OCI-M2 (cell line): ENCODE measurements at regions not wholly inside any gene's neighbourhood (a gene's known extent, or its start where the extent isn't known, plus 50 kb on each side); places are given as distances from the start of the nearest gene placed in this dataset.
"Not testable (repeated sequence)": the region's sequence is repeated elsewhere in the genome, so short reads cannot be mapped to it uniquely, and the experiment has no call there.

Experiments used
- DNase-seq: peaks from one replicate; lab custom pipeline; 2025; ENCODE audit not compliant: unreplicated experiment; lab: John Stamatoyannopoulos, UW

DNA sequence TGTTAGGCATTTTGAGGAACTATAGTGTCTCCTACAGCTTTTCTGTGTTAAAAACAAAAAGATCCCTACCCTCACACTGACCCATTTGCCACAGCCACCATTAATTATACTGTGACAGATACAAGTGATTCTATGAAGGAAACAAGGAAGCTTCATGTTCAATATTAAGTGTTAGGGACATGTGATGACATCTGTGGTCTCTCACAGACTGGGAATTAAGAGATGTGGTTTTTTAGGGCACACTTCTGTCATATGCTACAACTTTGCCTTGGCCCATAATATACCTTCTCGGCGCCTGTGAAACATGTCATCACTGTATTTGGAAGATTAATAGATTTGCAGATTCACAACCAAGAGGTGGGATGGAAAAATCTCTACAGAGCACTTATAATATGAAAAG lies 102.9 kb upstream of the TCF21 start:
- no peak for DNase-seq

DNA sequence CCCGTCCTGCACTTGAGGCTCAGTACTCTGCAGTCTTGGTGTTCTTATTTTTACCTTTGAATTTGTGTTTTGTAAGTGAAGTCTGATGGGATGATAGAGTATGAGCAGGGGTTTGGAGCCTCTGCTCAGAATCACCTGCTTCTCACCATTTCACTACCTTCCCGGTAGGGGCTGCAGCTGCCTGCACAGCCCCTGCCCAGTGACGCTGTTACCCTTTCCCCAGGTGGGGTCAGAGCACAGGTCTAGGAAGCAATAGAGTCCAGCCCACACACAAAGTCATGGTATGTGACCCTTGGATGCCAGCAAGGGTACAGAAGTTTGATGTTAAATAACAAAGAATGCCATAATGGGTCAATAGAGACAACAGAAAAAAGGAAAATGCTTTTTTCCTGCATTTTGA lies 101.8 kb upstream of the TCF21 start:
- DNase-seq: no peak

DNA sequence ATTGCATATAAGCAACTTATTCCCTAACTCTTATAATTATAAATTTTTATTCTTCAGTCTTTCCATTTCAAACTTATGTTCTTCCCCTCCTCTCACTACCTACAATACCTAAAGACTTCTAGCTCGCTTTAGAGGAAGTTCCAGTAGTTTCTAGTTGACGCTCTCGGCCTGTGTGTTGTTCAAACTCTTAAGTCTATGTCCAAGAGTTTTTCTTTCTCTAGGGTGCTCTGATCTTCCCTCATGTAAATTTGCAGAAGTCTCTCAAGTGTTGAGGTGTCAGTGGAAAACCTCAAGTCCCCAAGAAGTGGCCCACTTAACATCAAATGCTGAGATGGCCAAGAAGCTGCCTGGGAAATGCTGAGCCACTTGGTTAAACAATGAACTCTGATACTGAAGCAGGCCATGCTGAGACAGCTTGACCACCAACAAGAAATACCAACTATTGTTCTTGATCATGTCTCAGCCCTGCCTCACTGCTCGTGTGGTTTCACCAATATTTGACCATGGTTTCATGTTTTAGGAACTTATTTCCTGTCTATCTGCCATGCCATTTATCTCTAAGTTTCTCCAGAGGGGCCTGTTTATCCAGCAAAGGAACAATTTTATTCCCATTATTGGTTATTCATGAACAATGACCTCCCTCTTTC lies 100.9 kb upstream of the TCF21 start:
- no peak for DNase-seq

DNA sequence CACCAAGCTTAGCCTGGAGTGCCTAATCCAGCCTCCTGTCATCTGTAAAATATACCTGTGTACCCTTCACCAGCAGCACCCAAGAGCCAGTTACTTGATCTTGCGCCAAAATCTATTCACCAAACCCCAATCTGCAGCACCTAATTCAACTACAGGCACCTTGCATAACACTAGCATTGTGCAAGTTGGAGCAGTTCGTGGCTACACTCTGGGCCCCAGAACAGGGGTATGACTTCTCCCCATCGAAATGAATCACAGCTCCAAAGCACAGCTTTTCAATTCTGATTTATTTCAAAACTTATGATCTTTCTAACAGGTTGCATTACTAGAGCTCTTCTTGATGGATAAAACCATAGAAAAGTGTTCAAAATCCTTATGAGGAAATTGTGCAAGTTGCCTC lies 100.4 kb upstream of the TCF21 start:
- no peak for DNase-seq

DNA sequence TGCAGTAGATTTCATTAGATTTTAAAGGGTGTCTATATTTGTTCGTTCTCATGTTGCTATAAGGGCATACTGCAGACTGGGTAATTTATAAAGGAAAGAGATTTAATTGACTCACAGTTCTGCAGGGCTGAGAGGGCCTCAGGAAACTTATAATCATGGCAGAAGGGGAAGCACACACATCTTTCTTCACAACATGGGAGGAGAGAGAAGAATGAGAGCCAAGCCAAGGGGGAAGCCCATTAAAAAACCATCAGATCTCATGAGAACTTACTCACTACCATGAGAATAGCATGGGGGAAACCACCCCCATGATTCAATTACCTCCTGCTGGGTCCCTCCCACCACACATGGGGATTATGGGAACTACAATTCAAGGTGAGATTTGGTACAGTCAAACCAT lies 99.5 kb upstream of the TCF21 start:
- not testable (repeated sequence) for DNase-seq

DNA sequence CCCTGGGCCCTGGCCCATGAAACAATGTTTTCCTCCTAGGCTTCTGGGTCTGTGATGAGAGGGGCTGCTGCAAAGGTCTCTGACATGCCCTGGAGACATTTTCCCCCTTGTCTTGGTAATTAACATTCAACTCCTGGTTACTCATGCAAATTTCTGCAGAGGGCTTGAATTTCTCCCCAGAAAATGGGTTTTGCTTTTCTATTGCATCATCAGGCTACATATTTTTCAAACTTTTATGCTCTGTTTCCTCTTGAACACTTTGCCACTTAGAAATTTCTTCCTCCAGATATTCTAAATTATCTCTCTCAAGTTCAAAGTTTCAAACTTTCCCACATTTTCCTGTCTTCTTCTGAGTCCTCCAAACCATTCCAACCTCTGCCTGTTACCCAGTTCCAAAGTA lies 98.2 kb upstream of the TCF21 start:
- DNase-seq: not testable (repeated sequence)

DNA sequence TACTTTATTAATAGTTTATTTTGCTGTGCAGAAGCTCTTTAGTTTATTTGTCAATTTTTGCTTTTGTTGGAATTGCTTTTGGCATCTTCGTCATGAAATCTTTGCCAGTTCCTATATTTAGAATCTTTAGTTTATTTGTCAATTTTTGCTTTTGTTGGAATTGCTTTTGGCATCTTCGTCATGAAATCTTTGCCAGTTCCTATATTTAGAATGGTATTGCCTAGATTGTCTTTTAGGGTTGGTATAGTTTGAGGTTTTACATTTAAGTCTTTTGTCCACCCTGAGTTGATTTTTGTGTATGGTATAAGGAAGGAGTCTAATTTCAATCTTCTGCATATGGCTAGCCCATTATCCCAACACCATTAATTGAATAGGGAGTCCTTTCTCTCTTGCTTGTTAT lies 93.9 kb upstream of the TCF21 start:
- not testable (repeated sequence) for DNase-seq

DNA sequence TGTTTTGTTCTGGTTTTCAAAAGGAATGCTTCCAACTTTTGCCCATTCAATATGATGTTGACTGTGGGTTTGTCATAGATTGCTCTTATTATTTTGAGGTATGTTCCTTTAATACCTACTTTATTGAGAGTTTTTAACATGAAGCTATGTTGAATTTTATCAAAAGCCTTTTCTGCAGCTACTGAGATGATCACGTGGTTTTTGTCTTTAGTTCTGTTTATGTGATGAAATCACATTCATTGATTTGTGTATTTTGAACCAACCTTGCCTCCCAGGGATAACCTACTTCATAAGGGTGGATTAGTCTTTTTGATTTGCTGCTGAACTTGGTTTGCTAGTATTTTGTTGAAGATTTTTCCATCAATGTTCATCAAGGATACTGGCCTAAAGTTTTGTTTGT lies 92.7 kb upstream of the TCF21 start:
- DNase-seq: no peak

DNA sequence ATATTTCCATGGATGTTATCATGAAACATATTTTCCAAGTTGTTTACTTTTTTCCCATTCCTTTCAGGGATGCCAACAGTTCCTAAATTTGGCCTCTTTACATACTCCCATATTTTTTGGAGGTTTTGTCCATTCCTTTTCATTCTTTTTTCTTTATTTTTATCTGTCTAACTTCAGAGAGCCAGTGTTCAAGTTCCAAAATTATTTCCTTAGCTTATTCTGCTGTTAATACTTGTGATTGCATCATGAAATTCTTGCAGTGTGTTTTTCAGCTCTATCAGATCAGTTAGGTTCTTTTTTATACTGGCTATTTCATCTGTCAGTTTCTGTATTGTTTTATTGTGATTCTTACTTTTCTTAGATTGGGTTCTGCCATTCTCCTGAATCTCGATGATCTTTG lies 89.9 kb upstream of the TCF21 start:
- DNase-seq: no peak

DNA sequence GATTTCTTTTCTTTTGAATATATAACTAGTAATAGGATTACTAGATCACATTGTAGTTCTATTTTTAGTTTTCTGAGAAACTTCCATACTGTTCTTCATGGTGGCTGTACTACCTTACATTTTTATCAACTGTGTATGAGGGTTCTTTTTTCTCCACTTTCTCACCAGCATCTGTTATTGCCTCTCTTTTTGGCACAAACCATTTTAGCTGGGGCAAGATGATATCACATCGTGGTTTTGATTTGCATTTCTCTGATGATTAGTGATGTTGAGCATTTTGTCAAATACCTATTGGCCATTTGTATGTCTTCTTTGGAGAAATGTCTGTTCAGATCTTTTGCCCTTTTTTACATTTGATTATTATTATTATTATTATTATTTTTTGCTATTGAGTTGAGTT lies 86.1 kb upstream of the TCF21 start:
- DNase-seq: no peak

DNA sequence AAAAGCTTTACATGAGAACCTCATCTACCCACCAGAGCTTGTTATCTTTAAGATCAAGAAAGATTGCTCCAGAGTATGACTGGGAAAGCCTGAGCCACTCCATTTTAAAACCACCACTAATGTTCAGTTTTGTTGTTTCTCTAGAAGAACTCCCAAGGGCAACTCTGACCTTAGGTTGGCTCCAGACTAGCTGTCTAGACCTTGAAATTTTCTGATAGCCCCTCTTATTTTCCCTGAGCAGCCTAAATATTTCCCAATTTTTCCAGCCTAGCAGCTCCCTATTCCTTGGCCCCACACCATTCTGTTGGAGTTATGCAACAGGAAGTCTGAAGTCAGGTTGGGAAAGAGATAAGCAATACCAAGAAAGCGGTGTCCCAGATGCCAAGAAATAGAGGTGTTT lies 84.6 kb upstream of the TCF21 start:
- DNase-seq: no peak

DNA sequence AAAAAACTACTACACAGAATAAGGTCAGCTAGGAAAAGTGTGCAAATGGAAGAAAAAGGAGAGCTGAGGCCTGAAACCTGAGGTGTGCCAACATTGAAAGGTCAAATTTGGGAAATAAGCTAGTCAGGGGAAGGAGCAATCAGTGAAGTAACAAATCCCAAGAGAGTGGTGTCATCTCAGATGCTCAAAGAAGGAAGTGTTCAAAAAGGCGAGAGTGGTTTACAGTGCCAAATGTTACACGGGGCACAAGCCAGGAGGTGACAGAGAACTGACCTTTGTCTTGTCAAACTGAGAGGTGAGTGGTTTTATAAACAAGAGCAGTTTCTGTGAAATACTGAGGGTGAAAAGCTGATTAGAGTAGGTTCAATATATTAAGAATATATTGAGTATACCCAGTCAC lies 83.0 kb upstream of the TCF21 start:
- DNase-seq: no peak

DNA sequence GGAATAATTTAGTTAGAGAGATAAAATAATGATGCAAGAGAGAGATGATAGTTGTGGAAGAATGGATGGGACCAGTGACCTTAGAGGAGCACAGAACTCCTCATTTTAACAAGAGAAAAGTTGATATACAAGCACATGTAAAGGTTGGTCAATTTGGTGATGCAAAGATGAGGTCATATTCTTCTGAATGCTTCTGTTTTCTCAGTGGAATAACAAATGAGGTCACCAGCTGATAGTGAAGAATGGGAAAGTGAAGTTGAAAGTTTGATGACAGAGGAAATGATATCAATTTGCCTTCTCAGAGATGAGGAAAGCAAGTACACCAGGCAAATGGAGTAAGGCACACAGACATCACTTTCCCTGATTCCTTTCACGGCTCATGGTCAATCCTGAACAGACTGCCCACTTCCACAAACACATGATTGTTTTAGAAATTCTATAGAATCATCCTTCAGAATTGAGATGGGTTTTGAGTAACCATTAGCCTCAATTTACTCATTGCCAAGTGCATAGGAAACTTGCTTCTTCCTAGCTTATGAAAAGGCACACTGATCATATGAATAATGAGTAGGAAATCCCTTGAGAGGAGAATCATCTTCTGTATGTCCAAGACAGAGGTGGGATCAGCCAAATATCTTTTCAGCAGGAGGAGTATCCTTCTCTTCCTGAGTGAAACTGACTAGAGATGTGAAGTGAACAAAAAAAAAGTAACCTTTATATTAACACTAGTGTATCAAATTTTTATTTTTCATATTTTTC lies 82.4 kb upstream of the TCF21 start:
- DNase-seq: no peak

DNA sequence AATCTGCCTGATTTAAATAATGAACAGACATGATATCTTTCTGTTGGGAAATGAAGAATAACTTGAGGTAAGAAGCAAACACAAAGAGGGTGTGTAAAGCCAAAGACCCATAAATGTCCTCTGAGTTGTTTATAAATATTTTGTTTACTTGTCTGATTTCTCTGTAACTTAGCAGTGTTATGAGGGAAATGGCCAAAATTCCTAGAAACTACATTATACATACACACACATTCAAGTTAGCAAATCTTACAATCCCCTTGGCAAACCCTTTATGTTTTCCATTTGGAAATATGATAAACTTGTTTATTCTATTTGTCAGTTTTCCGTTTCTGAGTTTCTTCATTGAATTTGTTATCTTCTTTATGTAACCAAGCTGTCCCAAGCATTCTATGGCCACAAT lies 81.4 kb upstream of the TCF21 start:
- no peak for DNase-seq

DNA sequence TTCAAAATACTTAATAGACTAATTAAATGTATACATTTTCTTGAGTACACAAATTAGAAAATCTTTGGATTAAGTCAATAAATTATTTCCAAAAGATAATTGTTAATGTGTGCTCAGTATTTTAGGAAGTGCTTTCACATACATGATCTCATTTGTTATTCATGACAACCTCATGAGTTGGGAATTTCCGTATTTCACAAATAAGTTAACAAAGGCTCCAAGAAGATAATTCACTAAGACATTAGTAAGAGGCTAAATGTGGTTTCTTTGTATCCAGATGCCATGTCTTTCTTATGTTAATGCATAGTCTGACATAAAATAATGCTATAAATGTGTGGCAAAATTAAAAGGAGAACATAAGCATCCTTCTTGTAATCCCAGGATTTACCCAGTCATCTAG lies 79.5 kb upstream of the TCF21 start:
- no peak for DNase-seq

DNA sequence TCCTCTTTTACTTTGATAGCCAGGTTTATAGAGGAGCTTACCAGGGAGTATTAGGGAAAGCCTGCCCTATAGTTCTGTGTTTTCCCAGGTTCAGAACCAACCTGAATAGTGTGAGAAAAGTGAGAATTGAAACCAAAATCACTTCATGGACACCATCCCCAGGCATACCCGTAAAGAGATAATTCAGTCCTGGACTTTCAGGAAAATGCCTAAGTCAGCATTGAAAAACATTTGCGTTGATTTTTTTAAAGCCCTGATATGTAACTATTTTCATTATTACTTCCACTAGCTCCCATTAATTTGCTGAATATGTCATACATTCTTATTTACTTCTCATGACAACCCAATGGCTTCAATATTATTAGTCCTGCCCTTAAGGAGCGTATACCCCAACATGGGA lies 77.4 kb upstream of the TCF21 start:
- DNase-seq: no peak

DNA sequence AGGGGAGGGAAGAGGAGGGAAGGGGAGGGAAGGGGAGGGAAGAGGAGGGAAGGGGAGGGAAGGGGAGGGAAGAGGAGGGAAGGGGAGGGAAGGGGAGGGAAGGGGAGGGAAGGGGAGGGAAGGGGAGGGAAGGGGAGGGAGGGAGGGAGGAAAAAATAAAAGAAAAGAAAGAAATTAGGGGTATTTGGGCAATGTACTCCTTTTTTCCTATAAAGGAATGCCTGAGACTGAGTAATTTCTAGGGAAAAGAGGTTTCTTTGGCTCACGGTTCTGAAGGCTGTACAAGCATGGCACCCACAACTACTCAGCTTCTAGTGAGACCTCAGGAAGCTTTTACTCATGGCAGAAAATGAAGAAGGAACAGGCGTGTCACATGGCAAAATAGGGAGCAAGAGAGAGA lies 76.5 kb upstream of the TCF21 start:
- not testable (repeated sequence) for DNase-seq

DNA sequence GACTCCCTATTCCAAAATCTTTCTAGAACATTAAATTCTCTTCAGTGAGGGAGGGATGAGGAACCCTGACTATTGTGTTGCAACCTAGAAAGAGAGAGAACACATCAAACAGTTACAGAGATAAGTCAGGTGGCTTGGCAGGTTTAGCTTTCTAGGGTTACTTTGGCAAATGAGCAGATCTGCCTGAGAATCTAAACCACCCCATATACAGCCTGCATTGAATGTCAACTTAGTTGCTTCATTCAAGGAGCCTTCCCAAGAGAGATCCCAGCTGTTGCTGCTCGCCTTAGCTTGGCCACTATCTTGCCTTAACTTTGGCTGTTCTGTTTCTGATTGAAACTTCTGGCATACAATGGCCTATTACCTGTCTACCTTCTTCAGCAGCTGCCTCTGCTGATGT lies 74.7 kb upstream of the TCF21 start:
- DNase-seq: no peak

DNA sequence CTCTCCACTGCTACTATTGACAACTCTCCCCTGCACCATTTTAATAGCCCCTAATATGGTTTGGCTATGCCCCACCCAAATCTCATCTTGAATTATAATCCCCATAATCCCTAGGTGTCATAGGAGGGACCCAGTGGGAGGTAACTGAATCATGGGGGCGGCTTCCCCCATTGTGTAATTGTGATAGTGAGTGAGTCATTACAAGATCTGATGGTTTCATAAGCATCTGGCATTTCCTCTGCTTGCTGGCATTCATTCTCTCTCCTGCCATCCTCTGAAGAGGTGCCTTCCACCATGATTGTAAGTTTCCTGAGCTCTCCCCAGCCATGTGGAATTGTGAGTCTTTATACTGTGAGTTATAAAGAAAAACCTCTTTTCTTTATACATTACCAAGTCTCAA lies 74.1 kb upstream of the TCF21 start:
- no peak for DNase-seq

DNA sequence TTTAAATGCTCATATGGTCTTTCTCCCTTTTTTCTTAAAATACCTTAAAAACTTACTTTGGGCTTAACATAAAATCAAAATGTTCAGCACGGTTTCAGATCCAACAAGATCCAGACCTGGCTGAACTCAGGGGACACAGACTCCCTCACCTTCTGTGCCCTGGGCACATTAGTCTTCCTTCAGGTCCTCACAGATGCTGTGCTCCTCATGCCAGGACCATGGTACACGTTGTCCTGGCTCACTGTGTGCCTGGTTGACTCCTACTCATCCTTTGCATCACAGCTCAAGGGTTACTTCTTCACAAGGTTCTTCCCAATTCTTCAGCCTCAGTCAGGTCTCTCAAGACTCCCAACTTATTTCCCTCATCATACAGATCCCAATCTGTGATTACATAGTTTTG lies 73.6 kb upstream of the TCF21 start:
- DNase-seq: no peak

DNA sequence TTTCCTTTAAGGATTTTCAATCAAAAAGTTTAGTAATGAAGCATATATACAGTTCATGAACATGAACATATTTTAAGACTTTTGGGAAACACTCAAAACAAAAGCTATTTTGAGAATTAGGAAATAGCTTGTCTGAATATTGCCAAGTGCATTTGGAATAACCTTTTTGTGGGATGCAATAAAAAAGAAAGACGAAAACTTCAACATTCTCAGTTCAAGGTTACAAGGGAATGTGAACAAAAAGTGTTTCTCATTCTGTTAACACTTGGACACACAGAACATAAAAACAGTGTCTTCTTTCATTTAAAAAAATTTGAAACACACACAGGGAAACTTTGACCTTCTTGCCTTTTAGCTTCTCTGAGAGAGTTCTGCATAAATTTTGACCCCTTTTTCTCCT lies 72.7 kb upstream of the TCF21 start:
- no peak for DNase-seq

DNA sequence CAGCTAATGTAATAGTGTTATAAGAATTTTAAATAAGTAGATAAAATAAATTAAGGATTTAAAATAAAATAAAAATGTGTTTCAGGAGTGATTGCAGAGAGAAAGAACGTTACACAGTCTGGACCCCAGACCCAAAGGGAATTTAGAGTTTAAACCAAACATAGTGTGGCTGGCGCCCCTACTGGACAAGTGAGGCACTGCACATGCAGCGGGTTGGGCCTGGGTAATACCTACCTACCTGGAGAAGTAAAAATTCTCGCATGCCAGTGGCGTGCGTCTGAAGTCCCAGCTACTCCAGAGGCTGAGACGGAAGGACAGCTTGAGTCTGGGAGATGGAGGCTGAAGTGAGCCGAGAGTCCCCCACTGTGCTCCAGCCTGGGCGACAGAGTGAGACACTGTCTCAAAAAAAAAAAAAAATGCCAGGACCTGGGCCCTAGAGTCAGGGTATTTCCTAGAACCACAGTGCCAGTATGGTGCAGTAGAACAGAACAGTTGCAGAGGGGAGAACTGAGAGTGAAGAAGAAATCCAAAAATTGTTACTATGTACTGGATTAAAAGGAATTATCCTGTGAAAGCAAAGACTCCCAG lies 71.4 kb upstream of the TCF21 start:
- DNase-seq: no peak

DNA sequence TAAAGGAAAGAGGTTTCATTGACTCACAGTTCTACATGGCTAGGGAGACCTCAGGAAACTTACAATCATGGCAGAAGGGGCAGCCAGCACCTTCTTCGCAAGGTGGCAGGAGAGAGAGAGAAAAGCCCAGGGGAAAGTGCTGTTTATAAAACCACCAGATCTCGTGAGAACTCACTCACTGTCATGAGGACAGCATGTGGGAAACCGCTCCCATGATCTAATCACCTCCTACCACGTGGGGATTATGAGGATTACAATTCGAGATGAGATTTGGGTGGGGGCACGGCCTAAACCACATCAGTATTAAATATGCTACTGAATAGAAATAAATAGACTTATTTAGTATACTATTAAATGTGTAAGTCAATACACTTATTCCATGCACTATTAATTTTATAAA lies 70.6 kb upstream of the TCF21 start:
- no peak for DNase-seq
